CD4-positive, alpha-beta T cell treated with Interleukin-12 subunit alpha and Interleukin-12 subunit beta, for 1 hour (primary cell): ENCODE measurements at regions not wholly inside any gene's neighbourhood (a gene's known extent, or its start where the extent isn't known, plus 50 kb on each side); places are given as distances from the start of the nearest gene placed in this dataset.
"Not testable (repeated sequence)": the region's sequence is repeated elsewhere in the genome, so short reads cannot be mapped to it uniquely, and the experiment has no call there.

Source experiments
- DNase-seq: peaks from one replicate; pipeline ENCODE4 v3.0.0-alpha.2; 2020

GRCh38 chr16:5775916-5776315 lies 678.3 kb upstream of the EEF2KMT start:
- no peak for DNase-seq

- no peak for DNase-seq
Observed at GRCh38 chr16:5770118-5770517, 672.5 kb upstream of the EEF2KMT start.

- DNase-seq: no peak
Observed at GRCh38 chr16:5769513-5769912, 671.9 kb upstream of the EEF2KMT start.

DNA sequence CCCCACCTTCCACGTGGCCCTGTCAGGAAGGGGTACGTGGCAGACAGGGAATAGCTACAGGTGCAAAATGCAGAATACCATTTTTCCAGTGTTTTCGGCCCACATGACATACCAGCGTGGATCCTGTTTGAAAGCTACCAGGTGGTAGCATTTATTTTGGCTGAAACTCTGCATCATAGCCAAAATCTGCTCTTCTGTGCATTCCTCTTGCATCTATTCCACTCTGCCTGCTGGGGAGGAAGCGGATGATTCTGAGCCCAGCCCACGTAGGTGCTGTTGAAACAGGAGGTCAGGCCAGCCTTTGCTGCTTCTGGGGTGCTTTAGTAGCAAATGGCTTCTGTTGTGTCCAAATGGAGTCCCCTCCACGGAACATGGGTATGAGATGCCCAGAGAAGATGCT lies 670.9 kb upstream of the EEF2KMT start:
- no peak for DNase-seq

GRCh38 chr16:5763176-5763575 lies 665.6 kb upstream of the EEF2KMT start:
- no peak for DNase-seq

GRCh38 chr16:5762362-5762761 lies 664.8 kb upstream of the EEF2KMT start:
- no peak for DNase-seq

GRCh38 chr16:5761592-5761991 lies 664.0 kb upstream of the EEF2KMT start:
- DNase-seq: no peak

DNA sequence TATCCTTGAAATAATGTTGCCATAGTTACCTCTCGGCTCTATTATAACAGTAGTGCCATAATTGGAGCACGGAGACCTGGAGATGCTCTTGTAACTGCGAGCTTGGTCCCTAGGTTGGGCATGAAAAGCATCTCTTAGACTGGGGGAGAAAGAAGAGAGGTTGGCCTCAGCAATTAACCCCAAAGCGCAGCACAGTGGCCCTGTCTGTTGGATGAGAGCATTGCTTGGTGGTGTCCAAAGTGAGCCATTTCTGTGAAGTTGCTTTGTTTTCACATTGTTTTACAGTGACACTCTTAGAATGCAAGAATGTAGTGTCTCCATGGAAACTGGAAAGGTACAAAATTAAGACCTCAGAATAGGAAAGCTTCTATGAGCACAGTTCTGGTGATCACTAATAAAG lies 660.7 kb upstream of the EEF2KMT start:
- DNase-seq: no peak

- no peak for DNase-seq
Observed at GRCh38 chr16:5756969-5757368, 659.4 kb upstream of the EEF2KMT start.

DNA sequence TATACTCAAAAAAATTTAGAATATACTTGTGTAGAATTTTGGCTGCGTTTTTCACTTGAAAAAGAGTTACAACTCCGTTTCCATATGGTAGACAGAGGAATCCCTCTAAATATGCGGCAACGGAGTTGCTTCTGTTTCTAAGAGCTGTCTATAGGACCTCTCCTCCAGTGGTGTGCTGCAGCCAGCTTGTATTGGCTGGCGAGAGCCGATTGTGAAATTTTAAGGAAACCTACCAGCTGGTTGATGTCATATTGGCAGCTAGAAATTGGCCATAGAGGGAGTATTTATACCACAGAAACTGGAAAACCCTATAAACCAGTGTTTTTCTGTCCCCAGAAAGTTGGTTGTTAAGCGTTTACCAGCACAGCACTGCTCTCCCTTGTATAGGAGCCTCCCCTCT lies 655.8 kb upstream of the EEF2KMT start:
- DNase-seq: no peak

- DNase-seq: no peak
Observed at GRCh38 chr16:5751216-5751615, 653.6 kb upstream of the EEF2KMT start.

DNA sequence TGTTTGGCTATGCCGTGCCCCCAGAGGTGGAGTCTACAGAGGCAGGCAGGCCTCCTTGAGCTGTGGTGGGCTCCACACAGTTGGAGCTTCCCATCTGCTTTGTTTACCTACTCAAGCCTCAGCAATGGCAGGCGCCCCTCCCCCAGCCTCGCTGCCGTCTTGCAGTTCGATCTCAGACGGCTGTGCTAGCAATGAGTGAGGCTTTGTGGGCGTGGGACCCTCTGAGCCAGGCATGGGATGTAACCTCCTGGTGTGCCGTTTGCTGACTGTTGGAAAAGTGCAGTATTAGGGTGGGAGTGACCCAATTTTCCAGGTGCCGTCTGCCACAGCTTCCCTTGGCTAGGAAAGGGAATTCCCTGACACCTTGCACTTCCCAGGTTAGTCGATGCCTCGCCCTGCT lies 652.8 kb upstream of the EEF2KMT start:
- DNase-seq: not testable (repeated sequence)

GRCh38 chr16:5738586-5738985 lies 641.0 kb upstream of the EEF2KMT start:
- no peak for DNase-seq

DNA sequence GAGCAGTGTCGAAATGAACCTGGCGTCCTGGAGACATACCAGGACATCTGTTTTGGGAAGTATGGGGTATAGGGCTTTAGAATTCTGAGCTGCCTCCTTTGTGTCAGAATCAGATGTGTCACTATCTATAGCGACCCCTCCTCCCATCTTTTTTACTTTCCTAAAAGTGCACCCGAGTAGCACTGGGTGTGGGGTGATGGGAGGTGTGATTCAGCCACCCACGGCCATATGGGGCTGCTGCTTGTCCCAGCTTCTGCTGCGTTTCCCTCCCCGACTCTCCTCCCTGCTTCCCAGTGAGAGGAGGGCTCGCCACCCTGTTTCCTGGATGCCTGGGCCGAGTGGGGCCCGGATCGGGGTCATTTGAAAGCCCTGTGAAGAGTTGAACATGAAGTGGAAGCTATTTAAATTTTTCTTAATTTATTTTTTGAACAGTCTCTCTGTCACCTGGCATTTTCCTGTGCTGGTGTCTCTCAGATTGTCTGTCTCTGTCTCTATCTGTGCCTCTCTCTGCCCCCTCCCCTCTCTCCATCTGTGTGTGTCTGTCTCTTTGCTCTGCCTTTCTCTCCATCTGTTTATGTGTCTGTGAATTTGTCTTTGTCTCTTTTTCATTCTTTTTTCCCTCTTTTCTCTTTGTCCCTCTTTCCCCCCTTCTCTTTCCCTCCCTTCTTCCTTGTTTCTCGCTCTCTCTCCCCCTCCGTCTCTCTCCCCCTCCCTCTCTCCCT lies 638.8 kb upstream of the EEF2KMT start:
- no peak for DNase-seq

DNA sequence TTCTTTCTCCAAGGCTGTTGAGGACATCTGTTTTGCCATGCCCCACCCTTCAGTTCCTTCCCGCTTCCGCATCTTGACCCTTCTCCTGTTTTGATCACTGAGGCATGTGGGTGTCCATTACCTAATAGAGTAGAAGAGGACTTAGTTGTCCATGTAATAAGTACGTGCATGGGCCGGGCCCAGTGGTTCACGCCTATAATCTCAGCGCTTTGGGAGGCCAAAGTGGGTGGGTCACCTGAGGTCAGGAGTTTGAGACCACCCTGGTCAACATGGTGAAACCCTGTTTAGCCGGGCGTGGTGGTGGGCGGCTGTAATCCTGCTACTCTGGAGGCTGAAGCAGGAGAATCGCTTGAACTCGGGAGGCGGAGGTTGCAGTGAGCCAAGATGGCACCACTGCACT lies 637.8 kb upstream of the EEF2KMT start:
- no peak for DNase-seq

DNA sequence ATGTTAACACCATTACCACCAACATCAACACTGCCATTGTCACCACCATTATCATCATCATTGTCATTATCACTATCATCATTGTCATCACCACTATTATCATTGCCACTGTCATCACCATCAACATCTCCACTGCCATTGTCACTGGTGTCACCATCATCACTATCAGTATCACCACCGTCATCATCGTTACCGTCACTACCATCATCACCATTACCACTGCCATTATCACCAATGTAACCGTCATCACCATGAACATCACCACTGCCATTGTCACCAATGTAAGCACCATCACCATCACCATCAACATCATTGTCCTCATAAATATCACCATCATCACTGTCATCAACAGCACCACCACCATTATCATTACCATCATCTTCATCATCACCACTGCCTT lies 633.2 kb upstream of the EEF2KMT start:
- no peak for DNase-seq

- no peak for DNase-seq
Observed at GRCh38 chr16:5722116-5722619, 624.6 kb upstream of the EEF2KMT start.

GRCh38 chr16:5715155-5715554 lies 617.6 kb upstream of the EEF2KMT start:
- DNase-seq: no peak

GRCh38 chr16:5709889-5710288 lies 612.3 kb upstream of the EEF2KMT start:
- no peak for DNase-seq

- no peak for DNase-seq
Observed at GRCh38 chr16:5706211-5706610, 608.6 kb upstream of the EEF2KMT start.

DNA sequence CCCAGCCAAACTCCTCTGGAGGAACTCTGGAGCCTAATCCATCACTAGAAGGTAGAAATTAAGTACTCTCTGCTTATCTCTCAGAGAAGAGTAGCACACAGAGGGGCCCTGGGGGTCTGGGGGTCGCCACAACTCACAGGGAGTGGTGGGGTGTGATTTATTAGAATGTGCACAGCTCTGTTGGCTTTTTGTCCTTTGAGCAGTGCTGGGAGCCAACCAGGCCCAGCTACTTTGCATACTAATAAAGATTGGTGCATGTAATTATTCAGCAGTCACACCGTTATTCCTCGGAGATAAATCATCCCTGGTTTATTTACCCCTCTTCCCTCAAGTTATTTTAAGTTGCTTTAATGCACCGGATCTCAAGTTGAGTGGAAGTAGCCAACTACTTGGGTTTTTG lies 606.7 kb upstream of the EEF2KMT start:
- DNase-seq: no peak

- DNase-seq: no peak
Observed at GRCh38 chr16:5693426-5693825, 595.8 kb upstream of the EEF2KMT start.

DNA sequence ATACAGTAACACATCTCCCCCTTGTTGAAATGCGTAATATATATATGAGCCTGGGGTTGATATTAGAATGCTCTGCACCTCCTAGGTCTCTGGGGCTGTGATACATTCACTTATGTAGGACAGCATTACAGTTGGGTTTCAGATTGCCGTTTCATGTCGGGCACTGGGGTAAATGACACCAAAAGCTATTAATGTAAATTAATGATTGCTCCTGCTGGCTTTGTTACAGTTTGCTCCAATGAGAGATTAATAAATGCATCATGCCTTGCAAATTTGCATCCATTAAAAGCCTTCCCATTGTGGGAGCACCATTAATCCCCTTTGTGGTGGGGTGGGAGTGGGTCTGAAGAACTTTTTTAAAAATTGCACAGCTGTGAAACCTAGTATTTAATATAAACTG lies 584.4 kb upstream of the EEF2KMT start:
- no peak for DNase-seq

GRCh38 chr16:5678371-5678770 lies 580.8 kb upstream of the EEF2KMT start:
- no peak for DNase-seq

GRCh38 chr16:5671421-5671820 lies 573.8 kb upstream of the EEF2KMT start:
- no peak for DNase-seq
